ENCODE measurements at regions not wholly inside any gene's neighbourhood (a gene's known extent, or its start where the extent isn't known, plus 50 kb on each side); places are given as distances from the start of the nearest gene placed in this dataset.

DNA sequence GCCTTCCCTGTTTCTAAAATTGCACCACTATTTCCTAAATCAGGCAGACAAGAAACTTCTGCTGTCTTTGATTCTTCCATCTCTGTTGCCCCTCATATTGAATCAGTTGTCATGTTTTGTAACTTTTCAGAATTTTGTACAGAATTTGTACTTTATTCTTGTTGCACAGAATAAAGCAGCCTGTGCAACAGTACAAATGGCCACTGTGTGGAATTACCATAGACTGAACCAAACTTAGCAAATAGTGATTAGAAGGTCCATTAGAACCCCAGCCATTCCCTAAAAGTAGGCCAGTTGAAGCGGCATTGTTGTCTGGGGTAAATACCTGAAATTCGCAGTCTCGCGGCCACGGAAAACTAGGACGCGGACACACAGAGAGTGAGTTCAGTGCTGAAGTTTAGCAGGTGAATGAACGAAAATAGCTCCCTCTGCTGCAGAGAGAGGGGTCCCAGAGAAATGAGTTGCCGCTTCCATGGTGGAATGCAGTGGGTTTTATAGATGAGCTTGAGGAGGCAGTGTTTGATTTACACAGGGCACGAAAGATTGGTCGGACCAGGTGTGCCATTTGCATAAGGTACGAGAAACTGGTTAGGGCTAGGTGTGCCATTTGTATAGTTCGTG lies 71.8 kb downstream of the C4orf33 start:
- Histone ChIP-seq H3K9ac (ENCODE audit: low read depth, low read length) (no peak overlapping the region), H3K4me1 (ENCODE audit: control insufficient read depth, insufficient read depth, low read length) (0 out of 2 replicates have a peak, but pooled peaks cover 3% of the 10 kb centered on the region), H3K27ac (ENCODE audit: low read depth, low read length) (no peak overlapping the region), H3K36me3 (ENCODE audit: control insufficient read depth, insufficient read depth, low read length) (no peaks in the 10 kb centered on the region), H3K4me3 (ENCODE audit: low read depth, low read length) (no peak overlapping the region), H3K27me3 (ENCODE audit: control insufficient read depth, insufficient read depth, low read length) (no peaks in the 10 kb centered on the region), H3K9me3 (ENCODE audit: control insufficient read depth, insufficient read depth, low read length) (no peaks in the 10 kb centered on the region)

DNA sequence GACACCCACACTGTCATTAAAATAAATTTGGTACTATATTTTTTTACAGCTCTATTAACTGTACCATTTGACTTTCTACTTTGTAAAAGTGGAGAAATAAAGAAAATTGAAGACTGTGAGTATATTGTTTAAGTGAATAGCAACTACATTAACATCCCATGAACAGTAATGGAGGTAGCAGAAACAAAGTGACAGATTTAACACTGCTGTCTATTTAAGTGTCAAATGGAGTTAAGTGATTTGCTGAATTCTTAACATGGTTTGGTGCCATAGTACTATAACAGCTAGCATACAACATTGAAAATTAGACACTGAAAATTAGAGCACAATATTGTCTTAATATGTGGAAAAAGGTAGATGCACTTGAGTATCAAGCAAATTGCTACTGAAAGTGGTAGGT lies 76.2 kb downstream of the C4orf33 start:
- H3K36me3 ChIP-seq (ENCODE audit: control insufficient read depth, insufficient read depth, low read length), result no peaks in the 10 kb centered on the region
- no peaks in the 10 kb centered on the region for H3K4me1 ChIP-seq (ENCODE audit: control insufficient read depth, insufficient read depth, low read length)

DNA sequence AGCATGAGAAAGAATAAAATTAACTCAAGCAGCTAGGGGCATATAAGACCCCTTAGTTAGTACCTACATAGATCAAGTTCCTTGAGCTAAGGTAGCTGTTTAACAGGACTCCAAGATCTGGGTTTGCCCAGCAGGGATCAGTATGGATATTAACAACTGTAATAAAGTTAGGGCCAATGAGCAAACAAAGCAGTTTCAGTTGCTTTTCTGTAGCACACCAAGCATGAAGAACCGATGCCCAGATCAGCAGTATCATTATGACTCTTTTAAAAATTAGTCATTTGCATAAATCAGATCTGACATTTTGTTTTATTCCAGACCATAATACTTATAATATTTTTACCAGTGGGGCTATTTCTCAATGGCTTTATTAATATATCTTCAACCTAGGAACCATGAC lies 80.9 kb downstream of the C4orf33 start:
- H3K9me3 ChIP-seq (ENCODE audit: control insufficient read depth, insufficient read depth, low read length), result no peaks in the 10 kb centered on the region
- H3K27ac ChIP-seq (ENCODE audit: low read depth, low read length), result no peak overlapping the region
- H3K4me1 ChIP-seq (ENCODE audit: control insufficient read depth, insufficient read depth, low read length), result no peaks in the 10 kb centered on the region
- no peaks in the 10 kb centered on the region for H3K36me3 ChIP-seq (ENCODE audit: control insufficient read depth, insufficient read depth, low read length)
- no peaks in the 10 kb centered on the region for H3K27me3 ChIP-seq (ENCODE audit: control insufficient read depth, insufficient read depth, low read length)
- H3K9ac ChIP-seq (ENCODE audit: low read depth, low read length), result no peak overlapping the region
- H3K4me3 ChIP-seq (ENCODE audit: low read depth, low read length), result no peak overlapping the region

More for the DNA sequence above, 76.2 kb downstream of the C4orf33 start:
- no peak overlapping the region for H3K9ac ChIP-seq (ENCODE audit: low read depth, low read length)
- no peak overlapping the region for H3K4me3 ChIP-seq (ENCODE audit: low read depth, low read length)
- no peaks in the 10 kb centered on the region for H3K9me3 ChIP-seq (ENCODE audit: control insufficient read depth, insufficient read depth, low read length)
- H3K27ac ChIP-seq (ENCODE audit: low read depth, low read length), result no peak overlapping the region
- H3K27me3 ChIP-seq (ENCODE audit: control insufficient read depth, insufficient read depth, low read length), result no peaks in the 10 kb centered on the region

DNA sequence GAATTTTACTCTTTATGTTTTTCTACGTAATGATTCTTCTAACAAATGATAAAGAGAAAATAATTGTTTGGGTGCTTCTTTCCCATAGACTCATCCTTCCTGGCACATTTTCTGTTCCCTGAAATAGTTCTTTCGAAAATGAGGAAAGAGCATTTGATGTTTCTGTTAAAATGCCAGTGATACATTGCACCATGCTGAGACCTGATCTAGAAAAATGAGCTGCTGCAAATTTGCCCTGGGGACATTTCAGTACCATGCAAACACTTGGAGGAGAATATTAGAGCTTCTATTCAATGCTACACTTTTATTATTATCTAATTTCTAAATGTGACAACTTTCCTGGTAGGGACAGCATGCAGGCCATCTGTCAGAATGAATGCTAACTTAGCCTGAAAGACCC lies 83.3 kb downstream of the C4orf33 start:
- no peaks in the 10 kb centered on the region for H3K4me1 ChIP-seq (ENCODE audit: control insufficient read depth, insufficient read depth, low read length)
- no peaks in the 10 kb centered on the region for H3K36me3 ChIP-seq (ENCODE audit: control insufficient read depth, insufficient read depth, low read length)
- no peak overlapping the region for H3K27ac ChIP-seq (ENCODE audit: low read depth, low read length)
- H3K9ac ChIP-seq (ENCODE audit: low read depth, low read length), result no peak overlapping the region
- H3K27me3 ChIP-seq (ENCODE audit: control insufficient read depth, insufficient read depth, low read length), result no peaks in the 10 kb centered on the region
- no peak overlapping the region for H3K4me3 ChIP-seq (ENCODE audit: low read depth, low read length)
- H3K9me3 ChIP-seq (ENCODE audit: control insufficient read depth, insufficient read depth, low read length), result no peaks in the 10 kb centered on the region

DNA sequence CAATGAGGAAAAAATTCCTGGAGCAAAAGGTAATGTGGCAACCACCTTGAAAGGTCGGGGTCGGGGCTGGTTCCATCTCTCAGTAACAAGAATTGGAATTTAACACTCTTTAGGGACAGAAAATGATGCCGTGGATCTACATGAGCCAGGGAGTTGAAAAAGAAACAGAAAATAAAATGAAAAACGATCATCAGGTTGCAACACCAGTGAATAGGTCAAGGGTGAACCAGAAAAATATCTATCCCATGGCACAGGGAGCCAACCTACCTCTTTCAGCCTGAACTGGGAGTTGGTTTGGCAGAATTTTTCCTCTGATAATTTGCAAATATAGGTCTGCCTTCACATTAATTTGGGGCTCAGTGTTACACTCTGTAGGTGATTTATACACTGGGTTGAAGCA lies 93.7 kb downstream of the C4orf33 start:
- no peaks in the 10 kb centered on the region for H3K9me3 ChIP-seq (ENCODE audit: control insufficient read depth, insufficient read depth, low read length)
- H3K4me3 ChIP-seq (ENCODE audit: low read depth, low read length), result no peak overlapping the region
- no peaks in the 10 kb centered on the region for H3K36me3 ChIP-seq (ENCODE audit: control insufficient read depth, insufficient read depth, low read length)
- no peak overlapping the region for H3K27ac ChIP-seq (ENCODE audit: low read depth, low read length)
- no peaks in the 10 kb centered on the region for H3K27me3 ChIP-seq (ENCODE audit: control insufficient read depth, insufficient read depth, low read length)
- no peak overlapping the region for H3K9ac ChIP-seq (ENCODE audit: low read depth, low read length)
- H3K4me1 ChIP-seq (ENCODE audit: control insufficient read depth, insufficient read depth, low read length), result no peaks in the 10 kb centered on the region

DNA sequence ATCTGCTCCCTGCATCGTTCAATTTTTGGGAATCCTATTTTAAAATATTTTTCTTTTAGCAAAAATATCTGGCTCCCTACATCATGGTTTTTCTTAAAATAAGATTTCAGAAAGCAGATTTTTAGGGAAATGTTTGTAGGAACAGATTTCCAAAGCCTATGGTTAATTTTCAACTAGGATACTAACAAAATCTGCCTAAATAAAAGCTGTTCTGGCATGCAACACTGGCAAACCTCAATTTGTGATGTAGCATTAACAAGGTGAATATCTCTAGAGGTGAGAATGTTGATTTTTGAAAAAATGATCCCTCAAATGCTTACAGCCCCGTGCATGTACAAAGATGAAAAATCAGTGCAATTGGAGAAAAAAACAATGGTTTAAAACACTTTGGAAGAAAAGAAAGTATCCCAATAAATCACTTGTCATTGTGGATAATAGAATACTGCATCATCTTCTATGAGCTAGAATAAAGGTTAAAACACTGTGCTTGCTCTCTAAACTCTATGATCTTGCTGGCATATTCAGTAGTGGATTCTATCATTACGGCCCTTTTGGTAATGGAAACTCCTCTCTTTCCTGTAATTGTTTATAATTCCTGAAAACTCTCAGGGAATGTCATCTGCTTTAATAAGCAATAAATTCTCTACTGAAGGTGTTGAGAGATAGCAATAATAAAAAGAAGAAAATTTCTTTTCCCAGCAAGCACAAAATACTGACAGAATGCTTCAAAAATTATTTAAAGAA lies 97.6 kb downstream of the C4orf33 start:
- no peaks in the 10 kb centered on the region for H3K27me3 ChIP-seq (ENCODE audit: control insufficient read depth, insufficient read depth, low read length)
- no peaks in the 10 kb centered on the region for H3K36me3 ChIP-seq (ENCODE audit: control insufficient read depth, insufficient read depth, low read length)

DNA sequence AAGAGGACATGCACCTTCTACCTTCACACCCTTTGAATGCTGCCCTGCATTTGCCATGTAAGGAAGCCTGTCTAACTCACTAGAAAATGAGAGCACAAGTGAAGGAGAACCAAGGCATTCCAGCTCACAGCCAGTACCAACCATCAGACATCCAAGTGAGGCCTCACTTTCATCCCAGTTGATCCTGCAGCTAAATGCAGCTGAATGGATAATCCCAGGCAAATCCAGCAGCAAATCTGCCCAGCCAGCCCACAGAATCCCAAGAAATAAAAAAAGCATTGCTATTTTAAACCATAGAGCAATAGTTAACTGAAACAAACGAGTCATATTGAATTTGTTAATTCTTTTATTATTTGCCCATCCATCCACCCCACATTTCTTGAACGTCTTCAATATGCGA lies 112.5 kb downstream of the C4orf33 start:
- H3K4me3 ChIP-seq (ENCODE audit: low read depth, low read length), result no peak overlapping the region
- H3K27me3 ChIP-seq (ENCODE audit: control insufficient read depth, insufficient read depth, low read length), result no peaks in the 10 kb centered on the region
- no peaks in the 10 kb centered on the region for H3K9me3 ChIP-seq (ENCODE audit: control insufficient read depth, insufficient read depth, low read length)
- H3K4me1 ChIP-seq (ENCODE audit: control insufficient read depth, insufficient read depth, low read length), result peaks cover 10% of the 10 kb centered on the region; the same call in 1 of the 2 replicates
- no peak overlapping the region for H3K9ac ChIP-seq (ENCODE audit: low read depth, low read length)
- no peaks in the 10 kb centered on the region for H3K36me3 ChIP-seq (ENCODE audit: control insufficient read depth, insufficient read depth, low read length)
- no peak overlapping the region for H3K27ac ChIP-seq (ENCODE audit: low read depth, low read length)

More for the DNA sequence above, 97.6 kb downstream of the C4orf33 start:
- H3K4me1 ChIP-seq (ENCODE audit: control insufficient read depth, insufficient read depth, low read length), result no peaks in the 10 kb centered on the region
- H3K27ac ChIP-seq (ENCODE audit: low read depth, low read length), result no peak overlapping the region
- H3K9ac ChIP-seq (ENCODE audit: low read depth, low read length), result no peak overlapping the region
- H3K4me3 ChIP-seq (ENCODE audit: low read depth, low read length), result no peak overlapping the region
- H3K9me3 ChIP-seq (ENCODE audit: control insufficient read depth, insufficient read depth, low read length), result no peaks in the 10 kb centered on the region

DNA sequence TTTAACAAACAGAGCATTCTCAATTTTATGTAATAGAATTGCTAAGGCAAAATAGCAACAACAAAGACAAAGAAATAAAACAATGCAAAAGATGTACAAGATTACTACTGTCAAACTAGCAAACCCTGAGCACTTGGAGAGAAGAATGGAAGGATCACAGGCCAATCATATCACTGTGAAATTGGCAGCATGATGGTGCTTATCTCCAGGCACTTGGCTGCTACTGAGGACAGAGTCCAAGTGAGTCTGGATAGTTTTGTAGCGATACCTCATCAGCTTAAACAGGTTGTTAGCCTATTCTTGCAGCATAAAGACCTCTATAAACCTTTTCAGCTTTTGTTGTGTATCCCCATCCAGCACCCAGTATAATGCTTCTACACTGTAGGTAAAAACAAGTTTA lies 117.7 kb downstream of the C4orf33 start:
- H3K27ac ChIP-seq (ENCODE audit: low read depth, low read length), result no peak overlapping the region
- no peaks in the 10 kb centered on the region for H3K9me3 ChIP-seq (ENCODE audit: control insufficient read depth, insufficient read depth, low read length)
- no peaks in the 10 kb centered on the region for H3K36me3 ChIP-seq (ENCODE audit: control insufficient read depth, insufficient read depth, low read length)
- H3K27me3 ChIP-seq (ENCODE audit: control insufficient read depth, insufficient read depth, low read length), result no peaks in the 10 kb centered on the region
- H3K4me3 ChIP-seq (ENCODE audit: low read depth, low read length), result no peak overlapping the region
- no peak overlapping the region for H3K9ac ChIP-seq (ENCODE audit: low read depth, low read length)
- no peaks in the 10 kb centered on the region for H3K4me1 ChIP-seq (ENCODE audit: control insufficient read depth, insufficient read depth, low read length)

DNA sequence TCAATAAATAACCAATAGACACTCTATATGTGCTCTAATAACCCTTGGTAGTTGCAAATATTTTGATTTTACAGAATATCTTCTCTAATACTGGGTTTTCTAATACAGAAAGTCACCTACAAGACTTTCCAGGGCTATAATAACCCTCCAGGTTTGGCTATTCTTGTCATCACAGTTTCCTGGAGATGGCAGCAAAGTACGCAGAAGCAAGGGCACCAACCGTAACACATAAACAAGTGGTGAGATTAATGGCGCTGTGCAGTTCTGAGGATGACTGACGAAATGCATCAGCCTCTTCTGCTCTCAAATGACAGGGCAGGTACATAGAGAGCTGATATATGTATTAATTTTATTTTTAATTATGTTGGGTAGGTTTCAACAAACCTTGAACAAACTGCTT lies 122.4 kb downstream of the C4orf33 start:
- no peaks in the 10 kb centered on the region for H3K36me3 ChIP-seq (ENCODE audit: control insufficient read depth, insufficient read depth, low read length)
- H3K9ac ChIP-seq (ENCODE audit: low read depth, low read length), result no peak overlapping the region
- no peaks in the 10 kb centered on the region for H3K27me3 ChIP-seq (ENCODE audit: control insufficient read depth, insufficient read depth, low read length)
- no peaks in the 10 kb centered on the region for H3K4me1 ChIP-seq (ENCODE audit: control insufficient read depth, insufficient read depth, low read length)
- H3K4me3 ChIP-seq (ENCODE audit: low read depth, low read length), result no peak overlapping the region
- no peaks in the 10 kb centered on the region for H3K9me3 ChIP-seq (ENCODE audit: control insufficient read depth, insufficient read depth, low read length)
- H3K27ac ChIP-seq (ENCODE audit: low read depth, low read length), result no peak overlapping the region

DNA sequence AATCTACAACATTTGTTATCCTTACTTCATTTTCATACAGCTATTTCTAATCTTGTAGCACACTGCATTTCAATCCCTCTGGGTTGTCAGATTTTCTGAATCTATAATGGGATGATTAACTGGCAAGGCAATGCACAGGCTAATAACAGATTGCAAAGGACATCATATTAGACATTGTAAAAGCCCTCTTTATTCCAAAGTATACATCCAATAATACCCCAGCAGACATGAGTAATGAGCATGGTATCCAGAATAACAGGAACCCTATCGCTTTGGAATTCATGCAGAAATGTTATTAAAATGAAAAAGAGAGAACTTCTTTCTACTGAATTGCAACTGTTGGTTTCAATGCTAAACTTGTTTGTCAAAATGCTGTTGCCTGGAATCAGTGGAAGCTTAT lies 122.9 kb downstream of the C4orf33 start:
- Histone ChIP-seq H3K27ac (ENCODE audit: low read depth, low read length) (no peak overlapping the region), H3K27me3 (ENCODE audit: control insufficient read depth, insufficient read depth, low read length) (no peaks in the 10 kb centered on the region), H3K9ac (ENCODE audit: low read depth, low read length) (no peak overlapping the region), H3K4me3 (ENCODE audit: low read depth, low read length) (no peak overlapping the region), H3K36me3 (ENCODE audit: control insufficient read depth, insufficient read depth, low read length) (no peaks in the 10 kb centered on the region), H3K4me1 (ENCODE audit: control insufficient read depth, insufficient read depth, low read length) (no peaks in the 10 kb centered on the region), H3K9me3 (ENCODE audit: control insufficient read depth, insufficient read depth, low read length) (no peaks in the 10 kb centered on the region)

DNA sequence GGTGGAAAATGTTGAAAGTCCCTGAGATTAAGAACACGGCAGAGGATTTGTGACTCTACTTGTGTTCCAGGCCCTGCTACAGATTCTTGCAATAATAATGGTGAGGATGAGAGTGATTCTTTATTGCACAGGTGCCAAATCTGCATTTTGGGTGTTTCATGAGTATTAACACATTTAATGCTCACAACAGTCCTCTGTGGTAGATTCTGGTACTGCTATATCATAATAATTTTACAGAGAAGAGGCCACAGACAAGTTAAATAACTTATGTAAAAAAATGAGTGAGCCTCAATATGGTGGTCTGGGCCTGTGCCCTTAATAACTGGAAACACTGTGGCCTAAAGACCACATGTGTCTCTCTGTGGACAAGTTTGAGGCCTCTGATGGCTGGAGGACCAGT lies 124.3 kb downstream of the C4orf33 start:
- Histone ChIP-seq H3K9me3 (ENCODE audit: control insufficient read depth, insufficient read depth, low read length) (no peaks in the 10 kb centered on the region), H3K27me3 (ENCODE audit: control insufficient read depth, insufficient read depth, low read length) (no peaks in the 10 kb centered on the region), H3K9ac (ENCODE audit: low read depth, low read length) (no peak overlapping the region), H3K27ac (ENCODE audit: low read depth, low read length) (no peak overlapping the region), H3K4me3 (ENCODE audit: low read depth, low read length) (no peak overlapping the region), H3K4me1 (ENCODE audit: control insufficient read depth, insufficient read depth, low read length) (no peaks in the 10 kb centered on the region), H3K36me3 (ENCODE audit: control insufficient read depth, insufficient read depth, low read length) (no peaks in the 10 kb centered on the region)

Measured in HUES48 (cell line).